Endothelial cell of umbilical vein (primary cell): ENCODE measurements at regions not wholly inside any gene's neighbourhood (a gene's known extent, or its start where the extent isn't known, plus 50 kb on each side); places are given as distances from the start of the nearest gene placed in this dataset.

ENCODE experiments used
- BruUV-seq: library from RNA; stranded (reverse); fragments of 400-500 nt; replicated peaks from 2 replicates; lab custom pipeline; 2021; lab: Mats Ljungman, UMichigan
- CTCF ChIA-PET: fragments of 300-600, 350-600 bp; sonication (Branson Sonifier 250); formaldehyde crosslinking; loops from one replicate; lab custom pipeline; 2021; ENCODE audit warnings: antibody characterized with exemption, inconsistent platforms; lab: Charles Lee
- POLR2A ChIA-PET: fragments of 300-600, 350-600 bp; sonication (Branson Sonifier 250); formaldehyde crosslinking; loops from one replicate; lab custom pipeline; 2021; ENCODE audit warnings: antibody characterized with exemption, inconsistent platforms; lab: Charles Lee
- DNase-seq: peaks from one replicate; pipeline ENCODE4 v3.0.0-alpha.2; 2011; ENCODE audit warnings: low read depth, low spot score
- FAIRE-seq: peaks from 2 replicates; lab custom pipeline; 2011; peaks lifted over from hg19 to GRCh38; lab: Jason Lieb, UNC
- H2AFZ ChIP-seq: 2 replicates; pipeline ENCODE4 v1.6.0; 2012; ENCODE audit warnings: low read depth, low read length, control low read depth, inconsistent platforms
- H3K27ac ChIP-seq: 2 replicates; pipeline ENCODE4 v1.5.1; 2011; ENCODE audit warnings: low read depth, mild to moderate bottlenecking, control low read depth, low read length, moderate library complexity; ENCODE audit not compliant: insufficient read depth
- H3K27me3 ChIP-seq, 2 experiments: 2 replicates each; pipeline versions ENCODE4 v1.6.0 to v1.6.1; 2011; ENCODE audit warnings: low read length in 2 of 2, mixed read lengths in 1 of 2; ENCODE audit not compliant: control insufficient read depth in 2 of 2, insufficient read depth in 2 of 2
- H3K36me3 ChIP-seq, 2 experiments: 2 replicates in 1 of 2; 3 replicates in 1 of 2; pipeline ENCODE4 v1.5.1; 2011; ENCODE audit warnings: low read length in 2 of 2, mild to moderate bottlenecking in 1 of 2, moderate library complexity in 1 of 2; ENCODE audit not compliant: control insufficient read depth in 2 of 2, insufficient read depth in 2 of 2; ENCODE audit errors: extremely low read depth in 1 of 2
- H3K4me1 ChIP-seq: 3 replicates; pipeline ENCODE4 v1.5.1; 2011; ENCODE audit warnings: mild to moderate bottlenecking, low read length; ENCODE audit not compliant: control insufficient read depth, insufficient read depth; ENCODE audit errors: extremely low read depth
- H3K4me2 ChIP-seq: 2 replicates; pipeline ENCODE4 v1.6.1; 2011; ENCODE audit warnings: low read length, control low read depth, mixed read lengths; ENCODE audit not compliant: insufficient read depth
- H3K4me3 ChIP-seq, 3 experiments: fragments of 200-600 bp in 1 of 3; sonication (generic), shearing (Covaris generic) in 1 of 3; replicated peaks in 1 of 3; 2 replicates each; pipeline ENCODE4 v1.5.1; 2011 to 2016; ENCODE audit warnings: control low read depth in 3 of 3, low read length in 3 of 3, mild to moderate bottlenecking in 2 of 3, inconsistent platforms in 1 of 3, low read depth in 1 of 3, moderate library complexity in 1 of 3; ENCODE audit not compliant: insufficient read depth in 1 of 3
- H3K79me2 ChIP-seq: 2 replicates; pipeline ENCODE4 v1.6.0; 2012; ENCODE audit warnings: low read length, inconsistent platforms; ENCODE audit not compliant: control insufficient read depth, insufficient read depth
- H3K9ac ChIP-seq: replicated peaks from 2 replicates; pipeline ENCODE3; 2011; ENCODE audit warnings: low read length, control low read depth; ENCODE audit not compliant: insufficient read depth; ENCODE audit errors: extremely low read depth
- H3K9me1 ChIP-seq: replicated peaks from 3 replicates; pipeline ENCODE4 v1.6.0; 2011; ENCODE audit warnings: mild to moderate bottlenecking, low read length; ENCODE audit not compliant: control insufficient read depth, insufficient read depth; ENCODE audit errors: extremely low read depth
- H3K9me3 ChIP-seq: replicated peaks from 2 replicates; pipeline ENCODE4 v1.5.1; 2012; ENCODE audit warnings: low read length, inconsistent platforms; ENCODE audit not compliant: control insufficient read depth, insufficient read depth
- H4K20me1 ChIP-seq: replicated peaks from 2 replicates; pipeline ENCODE3; 2011; ENCODE audit warnings: mild to moderate bottlenecking, low read length; ENCODE audit not compliant: control insufficient read depth, insufficient read depth; ENCODE audit errors: extremely low read depth
- CTCF ChIP-seq, 2 donors: IDR thresholded peaks; 1 replicate in 1 of 2; 2 replicates in 1 of 2; pipeline ENCODE4 v1.5.1; 2011; ENCODE audit warnings: low read length in 2 of 2, mild to moderate bottlenecking in 2 of 2, moderate library complexity in 2 of 2, control low read depth in 1 of 2, inconsistent platforms in 1 of 2, low read depth in 1 of 2; ENCODE audit not compliant: insufficient read depth in 1 of 2; ENCODE audit errors: extremely low read depth in 1 of 2
- EZH2 ChIP-seq: IDR thresholded peaks from 2 replicates; pipeline ENCODE4 v1.6.1; 2012; ENCODE audit warnings: borderline replicate concordance, low read depth, mild to moderate bottlenecking, moderate library complexity, low read length, inconsistent platforms; ENCODE audit not compliant: severe bottlenecking
- FOS ChIP-seq: IDR thresholded peaks from 2 replicates; pipeline ENCODE4 v1.6.1; 2011; ENCODE audit warnings: mild to moderate bottlenecking, low read length, moderate library complexity, borderline replicate concordance; ENCODE audit not compliant: insufficient read depth
- GATA2 ChIP-seq: IDR thresholded peaks from 2 replicates; pipeline ENCODE4 v1.7.0; 2011; ENCODE audit warnings: low read depth, mild to moderate bottlenecking, moderate library complexity, mixed read lengths, low read length; ENCODE audit not compliant: insufficient read length, insufficient read depth
- JUN ChIP-seq: IDR thresholded peaks from 2 replicates; pipeline ENCODE4 v1.6.1; 2011; ENCODE audit warnings: borderline replicate concordance, low read depth; ENCODE audit not compliant: insufficient read length, insufficient read depth
- MAX ChIP-seq: IDR thresholded peaks from 2 replicates; pipeline ENCODE4 v1.6.1; 2011; ENCODE audit not compliant: insufficient read depth, insufficient read length
- MYC ChIP-seq: IDR thresholded peaks from one replicate; pipeline ENCODE4 v1.6.1; 2011; ENCODE audit warnings: mild to moderate bottlenecking, low read depth, low read length
- POLR2A ChIP-seq: IDR thresholded peaks from 2 replicates; pipeline ENCODE4 v1.6.1; 2012; ENCODE audit warnings: low read depth, mild to moderate bottlenecking, control low read depth, low read length
- POLR2AphosphoS5 ChIP-seq: IDR thresholded peaks from 2 replicates; pipeline ENCODE4 v1.6.1; 2012; ENCODE audit warnings: low read depth, mild to moderate bottlenecking, control low read depth, low read length, moderate library complexity; ENCODE audit not compliant: insufficient read depth
- dilution Hi-C: fragments of 300-500 bp; cut with MboI; formaldehyde crosslinking; loops from one replicate; pipeline ENCODE4 v1.15.0; 2019; ENCODE audit warnings: low sequenced_read_pairs; ENCODE audit not compliant: extremely low pct_ligation_motif_present
- intact Hi-C: fragments of 100-400 bp; cut with micrococcal nuclease; formaldehyde crosslinking; loops from one replicate; pipeline ENCODE4 v1.10.0; 2022

GRCh38 chr13:111488486-111489132 is 168.2 kb downstream of the TEX29 start:
- Histone ChIP-seq H3K9ac (no peak overlapping the region), H3K27me3 (no peaks in the 10 kb centered on the region), H3K4me3 (no peak overlapping the region), H3K4me2 (no peak overlapping the region), H4K20me1 (no peaks in the 10 kb centered on the region), H3K9me1 (no peaks in the 10 kb centered on the region), H3K27ac (no peak overlapping the region), H2AFZ (no peak overlapping the region), H3K36me3 (no peaks in the 10 kb centered on the region), H3K79me2 (no peaks in the 10 kb centered on the region), H3K9me3 (no peaks in the 10 kb centered on the region), H3K4me1 (no peaks in the 10 kb centered on the region)
- POLR2A ChIA-PET, result no interaction called here
- BruUV-seq, result no TSS peak
- dilution Hi-C loops (no loop called here), intact Hi-C loops (no loop called here)
- no peak for FAIRE-seq
- CTCF ChIA-PET, result interaction anchor here (1.3 kb wide), 1 partner anchor 21 kb away, joined by 3 read pairs; no protein-coding TSS in a partner anchor
- no peak for TF ChIP-seq GATA2
- TF ChIP-seq MYC, result no peak
- no peak for TF ChIP-seq POLR2AphosphoS5
- TF ChIP-seq MAX, result no peak
- no peak for TF ChIP-seq CTCF (IDR thresholded peaks at IDR 0.05; ENCODE audit: extremely low read depth in 1 of 2, insufficient read depth in 1 of 2, low read depth in 1 of 2, low read length in 2 of 2)
- TF ChIP-seq EZH2, result no peak
- TF ChIP-seq FOS, result no peak
- TF ChIP-seq POLR2A, result no peak
- no peak for TF ChIP-seq JUN
- no peak for DNase-seq
